ENCODE measurements at regions not wholly inside any gene's neighbourhood (a gene's known extent, or its start where the extent isn't known, plus 50 kb on each side); places are given as distances from the start of the nearest gene placed in this dataset.

GRCh38 chr5:148897842-148898241 lies 71.4 kb downstream of the ADRB2 start (continued):
- TF ChIP-seq ZNF510 (tag by site-specific recombination; IDR thresholded peaks at IDR 0.05; ENCODE audit: insufficient replicate concordance) (no peak), ZIC2 (tag by site-specific recombination; IDR thresholded peaks at IDR 0.05) (no peak), ZNF585B (tag by site-specific recombination; IDR thresholded peaks at IDR 0.05) (no peak), ZNF792 (tag by site-specific recombination; IDR thresholded peaks at IDR 0.05) (no peak), ZNF658 (tag by site-specific recombination; IDR thresholded peaks at IDR 0.05) (no peak), PATZ1 (tag by site-specific recombination; IDR thresholded peaks at IDR 0.05) (peak; percentile 64), ZNF221 (tag by site-specific recombination; IDR thresholded peaks at IDR 0.05; ENCODE audit: borderline replicate concordance) (no peak), ZNF350 (tag by site-specific recombination; IDR thresholded peaks at IDR 0.05) (no peak), ZNF626 (tag by site-specific recombination; IDR thresholded peaks at IDR 0.05) (no peak), ZNF202 (tag by site-specific recombination; IDR thresholded peaks at IDR 0.05; ENCODE audit: borderline replicate concordance) (no peak), ZNF777 (tag by site-specific recombination; IDR thresholded peaks at IDR 0.05; ENCODE audit: borderline replicate concordance) (no peak), ZNF433 (tag by site-specific recombination; IDR thresholded peaks at IDR 0.05; ENCODE audit: low read depth) (no peak), ELK4 (IDR thresholded peaks at IDR 0.05; ENCODE audit: borderline replicate concordance, low read depth, low read length) (no peak), MYNN (tag by site-specific recombination; IDR thresholded peaks at IDR 0.05; ENCODE audit: borderline replicate concordance) (no peak), ZNF707 (tag by site-specific recombination; IDR thresholded peaks at IDR 0.05) (no peak), ZNF645 (tag by site-specific recombination; IDR thresholded peaks at IDR 0.05) (no peak), GLIS2 (tag by site-specific recombination; IDR thresholded peaks at IDR 0.05) (no peak), ZNF24 (tag by site-specific recombination; IDR thresholded peaks at IDR 0.05) (no peak), HOXC10 (CRISPR knock-in tag; IDR thresholded peaks at IDR 0.05) (no peak), ZNF530 (tag by site-specific recombination; IDR thresholded peaks at IDR 0.05; ENCODE audit: low read depth) (no peak), ZBTB17 (tag by site-specific recombination; IDR thresholded peaks at IDR 0.05) (peak; percentile 93), ZNF366 (tag by site-specific recombination; conservative IDR thresholded peaks at IDR 0.05) (peak; percentile 23; the same call in 1 of the 2 replicates), ZNF600 (tag by site-specific recombination; IDR thresholded peaks at IDR 0.05) (peak; percentile 77; the same call in 1 of the 2 replicates), ZFHX2 (tag by site-specific recombination; conservative IDR thresholded peaks at IDR 0.05) (no peak), PRDM4 (tag by site-specific recombination; IDR thresholded peaks at IDR 0.05) (no peak), HOXD13 (CRISPR knock-in tag; IDR thresholded peaks at IDR 0.05; ENCODE audit: borderline replicate concordance) (no peak)
- TF ChIP-seq, protein P1, sequence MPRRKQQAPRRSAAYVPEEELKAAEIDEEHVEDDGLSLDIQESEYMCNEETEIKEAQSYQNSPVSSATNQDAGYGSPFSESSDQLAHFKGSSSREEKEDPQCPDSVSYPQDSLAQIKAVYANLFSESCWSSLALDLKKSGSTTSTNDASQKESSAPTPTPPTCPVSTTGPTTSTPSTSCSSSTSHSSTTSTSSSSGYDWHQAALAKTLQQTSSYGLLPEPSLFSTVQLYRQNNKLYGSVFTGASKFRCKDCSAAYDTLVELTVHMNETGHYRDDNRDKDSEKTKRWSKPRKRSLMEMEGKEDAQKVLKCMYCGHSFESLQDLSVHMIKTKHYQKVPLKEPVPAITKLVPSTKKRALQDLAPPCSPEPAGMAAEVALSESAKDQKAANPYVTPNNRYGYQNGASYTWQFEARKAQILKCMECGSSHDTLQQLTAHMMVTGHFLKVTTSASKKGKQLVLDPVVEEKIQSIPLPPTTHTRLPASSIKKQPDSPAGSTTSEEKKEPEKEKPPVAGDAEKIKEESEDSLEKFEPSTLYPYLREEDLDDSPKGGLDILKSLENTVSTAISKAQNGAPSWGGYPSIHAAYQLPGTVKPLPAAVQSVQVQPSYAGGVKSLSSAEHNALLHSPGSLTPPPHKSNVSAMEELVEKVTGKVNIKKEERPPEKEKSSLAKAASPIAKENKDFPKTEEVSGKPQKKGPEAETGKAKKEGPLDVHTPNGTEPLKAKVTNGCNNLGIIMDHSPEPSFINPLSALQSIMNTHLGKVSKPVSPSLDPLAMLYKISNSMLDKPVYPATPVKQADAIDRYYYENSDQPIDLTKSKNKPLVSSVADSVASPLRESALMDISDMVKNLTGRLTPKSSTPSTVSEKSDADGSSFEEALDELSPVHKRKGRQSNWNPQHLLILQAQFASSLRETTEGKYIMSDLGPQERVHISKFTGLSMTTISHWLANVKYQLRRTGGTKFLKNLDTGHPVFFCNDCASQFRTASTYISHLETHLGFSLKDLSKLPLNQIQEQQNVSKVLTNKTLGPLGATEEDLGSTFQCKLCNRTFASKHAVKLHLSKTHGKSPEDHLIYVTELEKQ (tag by site-specific recombination; IDR thresholded peaks at IDR 0.05; ENCODE audit: borderline replicate concordance), result 0 out of 2 replicates have a peak, but pooled peaks have one; percentile 32
- TF ChIP-seq, protein P2, sequence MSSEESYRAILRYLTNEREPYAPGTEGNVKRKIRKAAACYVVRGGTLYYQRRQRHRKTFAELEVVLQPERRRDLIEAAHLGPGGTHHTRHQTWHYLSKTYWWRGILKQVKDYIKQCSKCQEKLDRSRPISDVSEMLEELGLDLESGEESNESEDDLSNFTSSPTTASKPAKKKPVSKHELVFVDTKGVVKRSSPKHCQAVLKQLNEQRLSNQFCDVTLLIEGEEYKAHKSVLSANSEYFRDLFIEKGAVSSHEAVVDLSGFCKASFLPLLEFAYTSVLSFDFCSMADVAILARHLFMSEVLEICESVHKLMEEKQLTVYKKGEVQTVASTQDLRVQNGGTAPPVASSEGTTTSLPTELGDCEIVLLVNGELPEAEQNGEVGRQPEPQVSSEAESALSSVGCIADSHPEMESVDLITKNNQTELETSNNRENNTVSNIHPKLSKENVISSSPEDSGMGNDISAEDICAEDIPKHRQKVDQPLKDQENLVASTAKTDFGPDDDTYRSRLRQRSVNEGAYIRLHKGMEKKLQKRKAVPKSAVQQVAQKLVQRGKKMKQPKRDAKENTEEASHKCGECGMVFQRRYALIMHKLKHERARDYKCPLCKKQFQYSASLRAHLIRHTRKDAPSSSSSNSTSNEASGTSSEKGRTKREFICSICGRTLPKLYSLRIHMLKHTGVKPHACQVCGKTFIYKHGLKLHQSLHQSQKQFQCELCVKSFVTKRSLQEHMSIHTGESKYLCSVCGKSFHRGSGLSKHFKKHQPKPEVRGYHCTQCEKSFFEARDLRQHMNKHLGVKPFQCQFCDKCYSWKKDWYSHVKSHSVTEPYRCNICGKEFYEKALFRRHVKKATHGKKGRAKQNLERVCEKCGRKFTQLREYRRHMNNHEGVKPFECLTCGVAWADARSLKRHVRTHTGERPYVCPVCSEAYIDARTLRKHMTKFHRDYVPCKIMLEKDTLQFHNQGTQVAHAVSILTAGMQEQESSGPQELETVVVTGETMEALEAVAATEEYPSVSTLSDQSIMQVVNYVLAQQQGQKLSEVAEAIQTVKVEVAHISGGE (tag by site-specific recombination; conservative IDR thresholded peaks at IDR 0.05; ENCODE audit: low read depth), result no peak

All from HEK293 (cell line).